K562 (cell line): ENCODE measurements at regions not wholly inside any gene's neighbourhood (a gene's known extent, or its start where the extent isn't known, plus 50 kb on each side); places are given as distances from the start of the nearest gene placed in this dataset.

ENCODE experiments used
- ARID2 ChIP-seq: fragments of 450-650 bp; IDR thresholded peaks from 2 replicates; pipeline ENCODE4 v1.6.1; 2017; ENCODE audit warnings: antibody characterized with exemption, mild to moderate bottlenecking
- ATF2 ChIP-seq: sonication (generic); formaldehyde crosslinking; IDR thresholded peaks from 2 replicates; pipeline ENCODE4 v1.8.1; 2022; ENCODE audit warnings: missing genetic modification reagents
- FOS ChIP-seq: IDR thresholded peaks from 3 replicates; pipeline ENCODE4 v1.6.1; 2011; ENCODE audit not compliant: insufficient read length; ENCODE audit errors: extremely low read depth
- KDM2B ChIP-seq: fragments of 250-450 bp; sonication (Bioruptor Pico); IDR thresholded peaks from 2 replicates; pipeline ENCODE4 v1.8.0; 2021; ENCODE audit warnings: mild to moderate bottlenecking, moderate library complexity
- NCOA2 ChIP-seq, 2 experiments: fragments of 450-650 bp; IDR thresholded peaks; 2 replicates each; pipeline ENCODE4 v1.6.1; 2018; ENCODE audit warnings: mild to moderate bottlenecking in 2 of 2, moderate library complexity in 1 of 2; ENCODE audit not compliant: partially characterized antibody in 2 of 2
- RBM39 ChIP-seq: fragments of 200-400 bp; formaldehyde crosslinking; optimal IDR thresholded peaks from 2 replicates; pipeline ENCODE3; 2018; ENCODE audit warnings: low read depth, low read length
- RNF219 ChIP-seq: fragments of 250-450 bp; sonication (Bioruptor Pico); IDR thresholded peaks from 2 replicates; pipeline ENCODE4 v1.5.0; 2022; ENCODE audit warnings: mild to moderate bottlenecking
- SIN3A ChIP-seq, 2 experiments: fragments of 150-350 bp in 1 of 2; IDR thresholded peaks; 2 replicates each; pipeline ENCODE4 v1.6.1; 2011 to 2016; ENCODE audit warnings: borderline replicate concordance in 2 of 2, low read depth in 2 of 2, low read length in 2 of 2, mild to moderate bottlenecking in 2 of 2, moderate library complexity in 2 of 2; ENCODE audit not compliant: control insufficient read depth in 1 of 2
- SRSF9 ChIP-seq: fragments of 200-400 bp; formaldehyde crosslinking; IDR thresholded peaks from 2 replicates; pipeline ENCODE4 v1.6.1; 2017; ENCODE audit warnings: low read depth, low read length, borderline replicate concordance
- ZBTB43 ChIP-seq: sonication (generic); formaldehyde crosslinking; IDR thresholded peaks from 2 replicates; pipeline ENCODE4 v1.8.0; 2023; ENCODE audit warnings: mild to moderate bottlenecking, missing genetic modification reagents
- ZNF41 ChIP-seq: fragments of 250-450 bp; sonication (Bioruptor Pico); conservative IDR thresholded peaks from 2 replicates; pipeline ENCODE4 v1.4.0; 2020; ENCODE audit warnings: mild to moderate bottlenecking
- ZNF444 ChIP-seq: fragments of 250-450 bp; sonication (Bioruptor Pico); IDR thresholded peaks from 2 replicates; pipeline ENCODE4 v1.4.0; 2020; ENCODE audit warnings: mild to moderate bottlenecking, moderate library complexity
- ZNF780A ChIP-seq: fragments of 250-450 bp; sonication (Bioruptor Pico); IDR thresholded peaks from 2 replicates; pipeline ENCODE4 v1.5.0; 2021; ENCODE audit warnings: mild to moderate bottlenecking

- TF ChIP-seq RNF219 (CRISPR knock-in tag) (no peak), ZNF444 (CRISPR knock-in tag) (no peak), ZNF780A (CRISPR knock-in tag) (no peak), FOS (no peak), SRSF9 (no peak), KDM2B (no peak), ZBTB43 (CRISPR knock-in tag) (no peak), ZNF41 (CRISPR knock-in tag) (no peak), ARID2 (no peak), SIN3A (IDR thresholded peaks at IDR 0.05; ENCODE audit: borderline replicate concordance in 2 of 2, control insufficient read depth in 1 of 2, low read depth in 2 of 2, low read length in 2 of 2) (no peak), ATF2 (CRISPR knock-in tag) (no peak), NCOA2 (IDR thresholded peaks at IDR 0.05; ENCODE audit: partially characterized antibody in 2 of 2) (no peak), RBM39 (no peak)
Measured at GRCh38 chr9:710951-711745, 130.3 kb upstream of the DMRT1 start (continued).
